ENCODE measurements at regions not wholly inside any gene's neighbourhood (a gene's known extent, or its start where the extent isn't known, plus 50 kb on each side); places are given as distances from the start of the nearest gene placed in this dataset.

DNA sequence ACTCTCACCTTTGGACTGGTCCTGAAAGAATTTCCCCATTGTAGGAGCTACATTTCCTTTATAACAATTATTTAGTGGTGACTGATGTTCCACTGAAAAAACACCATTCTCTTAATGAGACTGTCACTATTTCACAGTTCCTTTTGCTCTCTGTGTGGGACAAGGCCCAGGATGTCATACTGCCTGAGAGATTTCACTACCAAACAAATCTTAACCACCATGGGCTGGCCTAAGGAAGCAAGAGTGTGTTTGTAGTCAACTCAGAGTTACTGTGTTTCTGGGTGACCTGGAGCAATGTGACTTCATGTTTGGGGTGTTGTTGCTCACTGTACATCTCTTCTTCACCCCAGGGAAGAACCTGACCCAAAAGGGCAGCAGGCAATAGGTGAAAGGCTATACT, 50.1 kb upstream of the ZNF608 start:
- ATAC-seq (replicated peaks): no peak
- H3K4me3 Mint-ChIP-seq: no peak overlapping the region
- H3K27ac Mint-ChIP-seq: no peak overlapping the region
- H3K36me3 Mint-ChIP-seq (ENCODE audit: insufficient read depth): no peaks in the 10 kb centered on the region
- no peak for DNase-seq
- no peaks in the 10 kb centered on the region for H3K9me3 Mint-ChIP-seq
- no peaks in the 10 kb centered on the region for H3K27me3 Mint-ChIP-seq
- no peaks in the 10 kb centered on the region for H3K4me1 Mint-ChIP-seq (ENCODE audit: low read depth in 2 of 2)

- H3K27me3 Mint-ChIP-seq: no peaks in the 10 kb centered on the region
These were observed 51.2 kb upstream of the ZNF608 start for GRCh38 chr5:124797665-124798087.

GRCh38 chr5:124798890-124799289, 52.5 kb upstream of the ZNF608 start:
- no peaks in the 10 kb centered on the region for H3K36me3 Mint-ChIP-seq (ENCODE audit: insufficient read depth)
- no peak overlapping the region for H3K27ac Mint-ChIP-seq
- no peaks in the 10 kb centered on the region for H3K9me3 Mint-ChIP-seq
- ATAC-seq (replicated peaks) (no peak), DNase-seq (no peak)
- H3K4me3 Mint-ChIP-seq: no peak overlapping the region
- H3K4me1 Mint-ChIP-seq (ENCODE audit: low read depth in 2 of 2): no peaks in the 10 kb centered on the region
- H3K27me3 Mint-ChIP-seq: no peaks in the 10 kb centered on the region

More at GRCh38 chr5:124797665-124798087, 51.2 kb upstream of the ZNF608 start:
- ATAC-seq (replicated peaks) (no peak), DNase-seq (no peak)
- no peaks in the 10 kb centered on the region for H3K9me3 Mint-ChIP-seq
- no peak overlapping the region for H3K27ac Mint-ChIP-seq
- H3K36me3 Mint-ChIP-seq (ENCODE audit: insufficient read depth): no peaks in the 10 kb centered on the region
- no peak overlapping the region for H3K4me3 Mint-ChIP-seq
- no peaks in the 10 kb centered on the region for H3K4me1 Mint-ChIP-seq (ENCODE audit: low read depth in 2 of 2)

GRCh38 chr5:124801551-124801950, 55.1 kb upstream of the ZNF608 start:
- Mint-ChIP-seq H3K27me3 (no peaks in the 10 kb centered on the region), H3K4me3 (no peak overlapping the region), H3K9me3 (peaks cover 0 to 7% of the 10 kb centered on the region in 2 donors), H3K36me3 (ENCODE audit: insufficient read depth) (no peaks in the 10 kb centered on the region), H3K27ac (no peak overlapping the region), H3K4me1 (ENCODE audit: low read depth in 2 of 2) (no peaks in the 10 kb centered on the region)
- no peak for DNase-seq
- no peak for ATAC-seq (replicated peaks)

- H3K27ac Mint-ChIP-seq: no peak overlapping the region
- no peak overlapping the region for H3K4me3 Mint-ChIP-seq
- no peaks in the 10 kb centered on the region for H3K36me3 Mint-ChIP-seq (ENCODE audit: insufficient read depth)
- H3K27me3 Mint-ChIP-seq: no peaks in the 10 kb centered on the region
- DNase-seq (no peak), ATAC-seq (replicated peaks) (no peak)
- peaks cover 0 to 7% of the 10 kb centered on the region in 2 donors for H3K9me3 Mint-ChIP-seq
- H3K4me1 Mint-ChIP-seq (ENCODE audit: low read depth in 2 of 2): no peaks in the 10 kb centered on the region
These were observed 57.3 kb upstream of the ZNF608 start for GRCh38 chr5:124803617-124804323.

GRCh38 chr5:124806026-124806372, 59.6 kb upstream of the ZNF608 start:
- Mint-ChIP-seq H3K4me1 (ENCODE audit: low read depth in 2 of 2) (no peaks in the 10 kb centered on the region), H3K27ac (no peak overlapping the region), H3K4me3 (no peak overlapping the region), H3K9me3 (peaks cover 0 to 7% of the 10 kb centered on the region in 2 donors), H3K27me3 (no peaks in the 10 kb centered on the region), H3K36me3 (ENCODE audit: insufficient read depth) (no peaks in the 10 kb centered on the region)
- no peak for DNase-seq
- ATAC-seq (replicated peaks): no peak

GRCh38 chr5:124806373-124807077, 60.1 kb upstream of the ZNF608 start:
- no peak for ATAC-seq (replicated peaks)
- H3K4me3 Mint-ChIP-seq: no peak overlapping the region
- peaks cover 0 to 7% of the 10 kb centered on the region in 2 donors for H3K9me3 Mint-ChIP-seq
- H3K27ac Mint-ChIP-seq: no peak overlapping the region
- no peaks in the 10 kb centered on the region for H3K27me3 Mint-ChIP-seq
- H3K36me3 Mint-ChIP-seq (ENCODE audit: insufficient read depth): no peaks in the 10 kb centered on the region
- no peak for DNase-seq
- no peaks in the 10 kb centered on the region for H3K4me1 Mint-ChIP-seq (ENCODE audit: low read depth in 2 of 2)

DNA sequence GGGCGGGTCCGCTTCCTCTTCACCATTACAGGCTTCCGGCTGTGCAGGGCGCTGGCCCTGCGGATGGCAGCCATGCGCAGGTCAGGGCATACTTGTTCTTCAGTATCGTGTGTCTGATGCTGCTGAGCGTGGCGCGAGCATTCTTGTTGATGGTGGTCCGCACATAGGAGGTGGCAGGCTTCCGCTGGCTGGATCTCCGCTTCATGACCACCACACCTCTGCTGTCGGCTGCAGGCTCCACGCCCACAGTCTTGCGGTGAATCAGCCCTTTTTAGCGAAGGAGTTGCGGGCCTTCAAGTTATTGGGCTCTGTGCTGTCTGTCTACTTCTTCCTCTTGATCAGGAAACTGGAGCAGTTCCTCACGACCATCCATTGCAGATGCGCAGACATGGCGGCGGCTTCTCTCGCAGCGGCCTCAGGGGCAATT, 62.4 kb upstream of the ZNF608 start:
- H3K27me3 Mint-ChIP-seq: no peaks in the 10 kb centered on the region
- H3K9me3 Mint-ChIP-seq: peaks cover 0 to 7% of the 10 kb centered on the region in 2 donors
- H3K27ac Mint-ChIP-seq: no peak overlapping the region
- H3K4me1 Mint-ChIP-seq (ENCODE audit: low read depth in 2 of 2): no peaks in the 10 kb centered on the region
- no peaks in the 10 kb centered on the region for H3K36me3 Mint-ChIP-seq (ENCODE audit: insufficient read depth)
- no peak overlapping the region for H3K4me3 Mint-ChIP-seq
- DNase-seq (no peak), ATAC-seq (replicated peaks) (no peak)

DNA sequence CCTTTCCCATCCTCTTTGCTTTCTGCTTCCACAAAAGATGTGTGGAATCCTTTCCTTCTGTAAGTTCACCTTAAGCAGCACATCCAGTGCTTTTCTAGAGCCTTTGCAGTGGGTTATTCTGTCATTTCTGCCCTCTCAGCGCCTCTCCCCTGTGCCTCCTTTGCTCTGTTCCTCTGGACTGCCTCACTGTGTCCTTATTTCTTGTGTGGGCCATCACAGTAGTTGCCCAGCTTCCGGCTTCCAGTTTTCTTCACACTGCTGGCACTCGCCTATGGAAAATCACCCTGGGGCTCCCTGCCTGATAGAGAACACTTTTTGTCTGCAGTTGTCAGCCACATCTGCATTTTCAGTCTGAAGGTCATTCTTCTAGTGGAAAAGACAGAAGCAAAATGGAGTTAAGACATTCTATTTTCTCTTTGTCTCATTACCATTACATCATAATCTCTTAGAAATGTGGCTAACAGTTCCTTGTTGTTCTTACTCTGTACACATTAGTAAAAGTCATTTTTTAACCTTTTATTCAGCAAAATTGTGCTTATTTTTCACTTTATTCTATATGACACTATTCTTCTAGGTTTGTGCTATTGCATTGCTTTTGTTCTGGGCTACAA, 64.1 kb upstream of the ZNF608 start:
- no peak for DNase-seq
- Mint-ChIP-seq H3K4me1 (ENCODE audit: low read depth in 2 of 2) (no peaks in the 10 kb centered on the region), H3K27me3 (no peaks in the 10 kb centered on the region), H3K36me3 (ENCODE audit: insufficient read depth) (no peaks in the 10 kb centered on the region), H3K4me3 (no peak overlapping the region), H3K27ac (no peak overlapping the region), H3K9me3 (peaks cover 0 to 2% of the 10 kb centered on the region in 2 donors)
- no peak for ATAC-seq (replicated peaks)

GRCh38 chr5:124812771-124813358, 66.4 kb upstream of the ZNF608 start:
- no peak for ATAC-seq (replicated peaks)
- no peaks in the 10 kb centered on the region for H3K4me1 Mint-ChIP-seq (ENCODE audit: low read depth in 2 of 2)
- no peaks in the 10 kb centered on the region for H3K27me3 Mint-ChIP-seq
- no peaks in the 10 kb centered on the region for H3K36me3 Mint-ChIP-seq (ENCODE audit: insufficient read depth)
- no peak for DNase-seq
- no peak overlapping the region for H3K4me3 Mint-ChIP-seq
- H3K9me3 Mint-ChIP-seq: no peaks in the 10 kb centered on the region
- H3K27ac Mint-ChIP-seq: no peak overlapping the region

- Mint-ChIP-seq H3K36me3 (ENCODE audit: insufficient read depth) (peaks cover 2% of the 10 kb centered on the region), H3K9me3 (peaks cover 0 to 1% of the 10 kb centered on the region in 2 donors), H3K27me3 (no peaks in the 10 kb centered on the region), H3K4me1 (ENCODE audit: low read depth in 2 of 2) (no peaks in the 10 kb centered on the region), H3K4me3 (no peak overlapping the region), H3K27ac (no peak overlapping the region)
- DNase-seq (no peak), ATAC-seq (replicated peaks) (no peak)
These were observed 69.9 kb upstream of the ZNF608 start for GRCh38 chr5:124816381-124816780.

DNA sequence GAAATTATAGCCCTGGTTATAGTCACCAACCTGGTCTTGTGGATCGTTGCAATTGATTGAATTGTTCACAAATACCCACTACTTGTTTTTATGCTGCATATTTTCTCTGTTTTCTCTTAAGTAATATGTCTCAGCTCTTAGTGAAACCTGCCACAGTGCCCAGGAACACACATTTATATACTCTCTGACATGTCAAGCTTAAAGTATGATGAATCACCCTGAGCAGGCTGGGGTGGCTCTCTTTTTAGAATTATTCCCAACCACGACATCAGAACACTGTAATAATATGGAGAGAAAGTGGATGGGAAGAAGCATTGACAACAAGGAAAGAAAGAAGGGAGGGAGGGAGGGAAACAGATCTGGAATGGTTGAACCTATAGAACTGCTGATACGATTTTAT, 72.8 kb upstream of the ZNF608 start:
- DNase-seq (no peak), ATAC-seq (replicated peaks) (no peak)
- Mint-ChIP-seq H3K4me3 (no peak overlapping the region), H3K27me3 (no peaks in the 10 kb centered on the region), H3K9me3 (peaks cover 0 to 1% of the 10 kb centered on the region in 2 donors), H3K36me3 (ENCODE audit: insufficient read depth) (peaks cover 2% of the 10 kb centered on the region), H3K4me1 (ENCODE audit: low read depth in 2 of 2) (no peaks in the 10 kb centered on the region), H3K27ac (no peak overlapping the region)

- ATAC-seq (replicated peaks) (no peak), DNase-seq (no peak)
- no peaks in the 10 kb centered on the region for H3K27me3 Mint-ChIP-seq
- no peak overlapping the region for H3K4me3 Mint-ChIP-seq
- H3K27ac Mint-ChIP-seq: no peak overlapping the region
- H3K4me1 Mint-ChIP-seq (ENCODE audit: low read depth in 2 of 2): no peaks in the 10 kb centered on the region
- H3K36me3 Mint-ChIP-seq (ENCODE audit: insufficient read depth): peaks cover 2% of the 10 kb centered on the region
- H3K9me3 Mint-ChIP-seq: peaks cover 0 to 8% of the 10 kb centered on the region in 2 donors
These were observed 76.2 kb upstream of the ZNF608 start for GRCh38 chr5:124822647-124823046.

Measured in effector memory CD8-positive, alpha-beta T cell (primary cell).